Hypothalamus (tissue), 51 donors: ENCODE measurements at regions not wholly inside any gene's neighbourhood (a gene's known extent, or its start where the extent isn't known, plus 50 kb on each side); places are given as distances from the start of the nearest gene placed in this dataset.

ENCODE experiments used
- DNase-seq, 51 donors: peaks; one replicate each; lab custom pipeline; 2025; lab: John Stamatoyannopoulos, UW

- DNase-seq = no peak
Observed at GRCh38 chr12:18207266-18207665, 54.1 kb upstream of the PIK3C2G start.

DNA sequence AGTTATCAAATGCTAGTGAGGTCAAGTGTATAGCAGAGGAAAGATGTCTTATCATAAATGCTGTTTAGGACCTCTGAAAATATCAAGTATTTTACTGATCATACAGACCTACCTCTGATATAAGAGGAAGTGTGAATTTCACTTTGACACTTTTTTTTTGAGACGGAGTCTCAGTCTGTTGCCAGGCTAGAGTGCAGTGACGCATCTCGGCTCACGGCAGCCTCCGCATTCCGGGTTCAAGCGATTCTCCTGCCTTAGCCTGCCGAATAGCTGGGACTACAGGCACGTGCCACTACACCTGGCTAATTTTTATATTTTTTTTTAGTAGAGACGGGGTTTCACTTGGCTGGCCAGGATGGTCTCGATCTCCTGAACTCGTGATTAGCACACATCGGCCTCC, 55.1 kb upstream of the PIK3C2G start:
- no peak for DNase-seq

GRCh38 chr12:18204053-18204452, 57.3 kb upstream of the PIK3C2G start:
- no peak for DNase-seq

DNA sequence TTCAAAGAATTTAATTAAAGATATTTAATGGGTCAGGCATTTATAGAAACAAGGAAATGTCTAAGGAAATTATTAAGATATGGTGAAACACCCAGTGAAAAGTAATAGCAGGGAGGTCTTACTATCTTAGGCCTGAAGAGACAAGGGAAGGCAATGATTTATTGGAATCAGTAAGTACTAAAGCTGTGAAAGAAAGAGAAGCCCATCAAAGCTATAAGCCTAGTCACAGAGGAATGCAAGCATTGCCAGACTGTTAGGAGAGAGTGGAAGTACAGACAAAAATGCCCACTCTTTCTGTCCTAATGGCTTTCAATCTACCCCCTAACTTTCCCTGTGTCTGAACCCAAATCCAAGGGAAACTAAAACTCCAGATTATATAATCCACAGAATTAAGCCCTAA, 69.2 kb upstream of the PIK3C2G start:
- no peak for DNase-seq

GRCh38 chr12:18183141-18183540, 78.2 kb upstream of the PIK3C2G start:
- DNase-seq = no peak

- no peak for DNase-seq
Observed at GRCh38 chr12:18171571-18171970, 81.6 kb upstream of the RERGL start.

GRCh38 chr12:18168016-18168415, 78.0 kb upstream of the RERGL start:
- DNase-seq = no peak

DNA sequence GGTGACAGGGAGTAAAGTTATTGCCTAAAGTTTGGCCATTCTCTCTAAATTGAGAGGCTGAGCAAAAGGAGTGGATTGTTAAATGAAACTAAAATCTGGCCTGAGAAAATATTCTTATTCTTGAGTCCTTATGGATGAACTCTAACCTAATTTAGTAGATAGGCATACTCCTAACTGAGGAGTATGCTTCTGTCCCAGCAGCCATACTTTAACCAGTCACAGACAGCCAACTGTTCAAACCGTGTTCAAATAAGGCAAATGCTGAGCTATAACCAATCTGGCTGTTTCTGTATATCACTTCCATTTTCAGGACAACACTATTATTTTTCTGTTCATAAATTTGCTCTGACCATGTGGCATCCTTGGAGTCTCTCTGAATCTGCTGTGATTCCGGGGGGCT, 75.9 kb upstream of the RERGL start:
- no peak for DNase-seq

- no peak for DNase-seq
Observed at GRCh38 chr12:18165422-18165871, 75.5 kb upstream of the RERGL start.

DNA sequence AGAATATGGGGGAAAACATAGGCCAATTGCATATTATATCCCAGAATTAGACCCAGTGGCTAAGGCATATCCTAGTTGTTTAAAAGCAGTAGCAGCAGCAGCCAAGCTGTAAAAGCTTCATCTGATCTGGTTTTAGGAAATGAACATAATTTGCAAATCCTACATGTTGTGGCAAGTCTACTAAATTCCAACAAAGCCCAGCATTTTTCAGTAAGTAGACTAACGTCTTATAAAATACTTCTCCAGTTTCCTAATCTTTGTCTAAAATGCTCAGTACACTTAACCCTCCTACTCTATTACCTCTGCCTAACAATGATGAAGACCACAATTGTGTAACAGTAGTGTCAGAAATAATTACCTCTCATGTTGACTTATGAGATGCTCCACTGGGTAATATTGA, 70.9 kb upstream of the RERGL start:
- DNase-seq = no peak

DNA sequence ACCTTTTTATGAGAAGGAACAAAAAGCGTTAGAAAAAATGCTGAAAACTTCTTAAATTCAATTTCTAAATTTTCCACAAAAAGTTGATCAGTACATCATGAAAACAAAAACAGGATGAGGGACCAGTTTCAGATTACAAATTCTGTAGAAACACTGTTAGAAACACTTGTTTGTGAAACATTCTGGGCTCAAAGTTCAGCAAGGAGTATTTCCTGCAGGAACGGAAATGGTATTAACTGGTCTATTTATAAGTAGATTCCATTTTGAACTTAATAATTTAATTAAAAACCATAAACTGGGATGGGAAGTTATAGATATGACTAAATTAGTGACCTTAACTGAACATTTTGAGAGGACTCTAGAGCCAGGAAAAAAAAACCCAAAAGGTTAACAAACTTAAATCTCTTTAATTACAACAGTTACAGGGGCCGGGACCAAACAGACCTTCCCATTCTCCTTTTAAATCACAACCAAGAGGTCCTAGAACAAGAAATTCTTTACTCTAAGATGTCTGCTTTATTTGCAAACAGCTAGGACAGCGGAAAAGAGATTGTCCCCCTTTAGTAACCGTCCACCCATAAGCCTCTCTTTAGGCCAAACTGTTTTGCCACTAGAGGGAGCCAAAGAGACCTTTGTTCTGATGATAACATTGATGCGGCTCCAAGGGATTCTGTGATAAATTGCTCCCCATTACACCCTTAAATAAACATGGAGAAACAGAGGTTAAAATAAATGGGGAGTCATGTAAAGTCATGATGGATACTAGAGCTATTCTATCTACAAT, 69.0 kb upstream of the RERGL start:
- peak in 2 of 51 donors; percentile 6 to 20 for DNase-seq

- DNase-seq = no peak
Observed at GRCh38 chr12:18153826-18154225, 63.8 kb upstream of the RERGL start.

- DNase-seq = no peak
Observed at GRCh38 chr12:18151036-18151435, 61.0 kb upstream of the RERGL start.

- DNase-seq = no peak
Observed at GRCh38 chr12:18148961-18149360, 59.0 kb upstream of the RERGL start.

- DNase-seq = no peak
Observed at GRCh38 chr12:18146363-18146762, 56.4 kb upstream of the RERGL start.

- DNase-seq = no peak
Observed at GRCh38 chr12:18145924-18146323, 55.9 kb upstream of the RERGL start.

GRCh38 chr12:18141048-18141982, 51.3 kb upstream of the RERGL start:
- no peak for DNase-seq

GRCh38 chr12:18139989-18140596, 50.1 kb upstream of the RERGL start:
- no peak for DNase-seq
